ENCODE measurements at regions not wholly inside any gene's neighbourhood (a gene's known extent, or its start where the extent isn't known, plus 50 kb on each side); places are given as distances from the start of the nearest gene placed in this dataset.

DNA sequence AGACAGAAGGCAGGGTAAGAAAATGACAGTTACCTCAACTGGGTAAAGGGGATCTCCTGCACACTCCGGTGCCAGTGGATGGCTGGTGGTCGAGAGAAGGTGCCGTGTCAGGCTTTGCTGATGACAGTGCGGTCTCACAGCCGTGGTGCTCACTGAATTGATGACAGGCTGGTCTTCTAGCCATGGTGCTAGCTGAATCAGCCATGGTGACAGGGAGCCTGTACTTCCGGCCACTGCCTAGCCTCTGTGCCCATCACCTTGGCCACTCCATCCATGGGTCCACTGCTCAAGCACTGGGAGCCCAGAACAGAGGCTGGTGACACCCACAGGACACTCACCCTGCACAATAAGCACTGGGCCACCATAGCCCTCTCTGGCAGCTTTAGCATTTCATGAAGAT, 315.9 kb downstream of the FBXO15 start:
- TF ChIP-seq, protein P1, sequence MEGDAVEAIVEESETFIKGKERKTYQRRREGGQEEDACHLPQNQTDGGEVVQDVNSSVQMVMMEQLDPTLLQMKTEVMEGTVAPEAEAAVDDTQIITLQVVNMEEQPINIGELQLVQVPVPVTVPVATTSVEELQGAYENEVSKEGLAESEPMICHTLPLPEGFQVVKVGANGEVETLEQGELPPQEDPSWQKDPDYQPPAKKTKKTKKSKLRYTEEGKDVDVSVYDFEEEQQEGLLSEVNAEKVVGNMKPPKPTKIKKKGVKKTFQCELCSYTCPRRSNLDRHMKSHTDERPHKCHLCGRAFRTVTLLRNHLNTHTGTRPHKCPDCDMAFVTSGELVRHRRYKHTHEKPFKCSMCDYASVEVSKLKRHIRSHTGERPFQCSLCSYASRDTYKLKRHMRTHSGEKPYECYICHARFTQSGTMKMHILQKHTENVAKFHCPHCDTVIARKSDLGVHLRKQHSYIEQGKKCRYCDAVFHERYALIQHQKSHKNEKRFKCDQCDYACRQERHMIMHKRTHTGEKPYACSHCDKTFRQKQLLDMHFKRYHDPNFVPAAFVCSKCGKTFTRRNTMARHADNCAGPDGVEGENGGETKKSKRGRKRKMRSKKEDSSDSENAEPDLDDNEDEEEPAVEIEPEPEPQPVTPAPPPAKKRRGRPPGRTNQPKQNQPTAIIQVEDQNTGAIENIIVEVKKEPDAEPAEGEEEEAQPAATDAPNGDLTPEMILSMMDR (IDR thresholded peaks at IDR 0.05; ENCODE audit: low read depth, low read length, missing input control) = no peak
- TF ChIP-seq RAD21 (IDR thresholded peaks at IDR 0.05) = no peak

Measured in liver (tissue), 3 donors.